Left hindlimb (tissue), 1 donor: ENCODE measurements at regions not wholly inside any gene's neighbourhood (a gene's known extent, or its start where the extent isn't known, plus 50 kb on each side); places are given as distances from the start of the nearest gene placed in this dataset.

Experiments used
- DNase-seq: peaks from one replicate; pipeline ENCODE4 v3.0.0-alpha.2; 2018

DNA sequence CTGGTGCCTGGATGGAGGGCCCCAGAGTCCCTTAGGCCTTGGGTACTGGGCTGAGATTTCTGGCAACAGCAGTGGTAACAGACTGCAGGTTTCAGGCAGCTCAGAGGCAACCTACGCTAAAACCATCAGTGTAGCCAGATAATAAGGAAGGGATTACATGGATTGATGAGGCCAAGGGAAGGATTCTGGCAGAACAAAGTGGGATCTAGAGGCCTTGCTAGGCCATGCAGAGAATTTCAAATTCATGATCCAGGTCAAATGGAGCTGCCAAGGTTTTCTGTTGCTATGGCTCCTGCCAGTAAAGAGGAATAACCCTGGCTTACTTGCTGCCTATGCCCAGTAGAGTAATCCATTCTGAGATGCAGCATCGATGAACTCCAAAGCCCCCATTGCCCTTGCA lies 445.7 kb downstream of the ADRA2A start:
- DNase-seq: no peak

DNA sequence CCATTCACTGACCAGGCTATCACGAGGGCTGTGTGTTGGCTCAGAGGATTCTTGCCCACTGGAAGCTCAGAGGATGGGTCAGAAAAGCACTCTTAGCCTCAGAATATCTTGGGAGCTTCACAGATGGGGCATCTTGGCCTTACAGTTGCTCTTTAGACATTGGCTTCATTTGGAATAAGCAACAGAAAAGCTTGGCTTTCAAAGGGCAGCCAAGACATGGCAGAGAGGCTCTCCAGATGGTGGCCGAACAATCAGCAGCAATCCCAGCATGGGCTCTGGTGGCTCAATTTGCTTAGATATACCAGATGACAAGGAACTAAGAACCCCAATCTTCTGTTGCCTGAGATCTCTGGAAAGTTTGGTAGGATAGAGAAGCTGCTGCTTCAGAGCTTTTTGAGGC lies 446.2 kb downstream of the ADRA2A start:
- DNase-seq: no peak

DNA sequence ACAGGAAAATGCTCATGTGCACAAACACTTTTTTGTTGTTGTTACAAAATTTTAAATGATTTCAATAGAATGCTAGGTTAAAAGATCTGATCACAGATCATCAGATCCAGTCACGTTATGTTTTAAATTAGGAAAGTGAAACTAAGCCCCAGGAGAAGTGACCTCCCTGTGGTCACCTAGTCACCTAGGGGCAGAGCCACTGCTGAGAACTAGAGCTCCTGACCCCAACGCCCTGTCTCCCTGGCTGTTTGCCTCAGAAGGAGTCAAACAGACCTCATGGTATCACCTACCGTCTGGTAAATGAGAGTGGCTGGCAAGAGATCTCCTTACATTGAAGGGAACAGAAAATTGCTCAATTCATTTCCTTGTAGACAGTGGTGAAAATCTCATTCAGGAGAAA lies 447.3 kb downstream of the ADRA2A start:
- no peak for DNase-seq

DNA sequence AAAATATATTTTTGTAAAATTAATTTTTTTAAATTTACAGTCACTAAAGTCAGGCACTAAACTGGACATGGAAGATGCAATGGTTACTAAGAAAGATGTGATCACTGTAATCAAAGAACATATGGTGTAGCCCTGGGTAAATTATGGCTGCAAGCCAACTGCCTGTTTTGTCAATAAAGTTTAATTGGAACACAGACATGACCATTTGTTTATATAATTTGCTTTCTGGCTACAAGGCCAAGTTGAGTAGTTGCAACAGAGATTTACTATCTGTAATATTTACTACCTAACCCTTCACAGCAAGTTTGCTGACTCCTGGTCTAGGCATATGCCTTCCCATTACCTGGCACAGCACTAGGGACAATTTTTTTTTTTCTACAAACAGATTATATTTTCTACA lies 448.9 kb downstream of the ADRA2A start:
- no peak for DNase-seq

DNA sequence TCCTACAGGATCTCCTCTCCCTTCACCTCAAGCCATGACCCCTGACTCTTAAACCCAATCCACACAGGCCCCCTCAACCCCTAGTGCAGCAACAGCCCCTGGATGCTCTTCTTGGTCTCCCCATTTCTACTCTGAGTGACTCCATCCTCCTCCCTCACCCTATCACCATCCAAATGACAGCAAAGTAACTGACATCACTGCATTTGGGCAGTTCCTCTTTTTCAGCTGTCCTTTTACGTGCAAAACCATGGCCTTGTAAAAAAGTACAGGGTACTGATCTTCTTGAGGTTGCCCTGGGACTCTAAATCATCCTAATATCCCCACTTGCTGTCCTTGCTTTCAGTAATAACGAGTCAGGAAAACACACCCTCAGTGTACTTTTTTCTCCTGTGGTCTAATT lies 454.9 kb downstream of the ADRA2A start:
- no peak for DNase-seq

DNA sequence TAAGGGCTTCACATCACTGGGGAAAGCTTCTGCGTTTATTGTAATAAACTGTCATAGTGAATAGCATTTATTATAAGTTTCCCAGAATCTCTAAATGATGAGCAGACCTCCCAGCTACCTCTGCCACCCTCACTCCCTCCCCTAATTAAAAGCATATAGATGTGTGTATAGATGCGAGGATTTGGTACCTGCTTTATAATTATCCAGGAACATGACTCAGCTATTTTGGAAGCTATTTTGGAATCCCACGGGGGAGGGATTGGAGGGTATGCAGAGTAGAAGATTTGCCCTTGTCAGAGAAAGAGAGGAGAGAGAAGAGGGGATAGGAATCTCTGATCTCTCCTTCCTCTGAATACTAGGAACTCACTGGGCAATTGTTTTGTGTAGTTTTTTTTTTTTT lies 455.3 kb downstream of the ADRA2A start:
- no peak for DNase-seq

DNA sequence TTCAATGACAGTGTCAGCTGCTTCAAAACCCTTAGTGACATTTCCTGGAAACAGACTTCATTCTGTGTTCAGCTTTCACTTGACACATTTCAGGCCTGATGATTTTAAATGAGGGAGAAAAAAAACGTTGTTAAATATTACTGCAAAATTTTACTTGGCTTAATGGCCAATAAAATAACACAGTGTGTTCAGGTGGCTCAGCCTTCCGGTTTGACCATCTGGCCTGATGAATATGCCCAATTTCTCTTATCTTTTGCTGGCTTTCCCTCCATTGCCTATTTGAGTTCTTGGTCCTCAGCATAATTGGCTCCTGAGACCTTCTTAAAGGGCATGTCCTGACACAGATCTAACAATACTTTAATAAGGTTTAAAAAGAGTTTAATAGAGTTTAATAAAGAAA lies 462.4 kb downstream of the ADRA2A start:
- no peak for DNase-seq

DNA sequence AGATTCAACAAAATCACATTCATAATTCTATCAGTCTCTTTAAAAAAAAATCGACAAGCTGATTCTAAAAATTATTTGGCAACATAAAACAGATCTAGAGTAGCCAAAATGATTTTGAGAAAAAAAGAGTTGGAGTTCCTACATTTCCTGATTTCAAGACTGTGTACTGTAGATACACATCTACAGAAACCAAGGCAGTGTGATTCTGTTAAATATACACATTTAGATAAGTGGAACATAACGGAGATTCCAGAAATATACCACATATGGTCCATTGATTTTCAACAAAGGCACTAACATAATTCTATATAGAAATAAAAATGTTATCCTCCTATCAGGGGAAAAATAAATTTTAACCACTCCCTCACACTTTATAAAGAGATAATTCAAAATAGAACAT lies 467.0 kb downstream of the ADRA2A start:
- DNase-seq: no peak

DNA sequence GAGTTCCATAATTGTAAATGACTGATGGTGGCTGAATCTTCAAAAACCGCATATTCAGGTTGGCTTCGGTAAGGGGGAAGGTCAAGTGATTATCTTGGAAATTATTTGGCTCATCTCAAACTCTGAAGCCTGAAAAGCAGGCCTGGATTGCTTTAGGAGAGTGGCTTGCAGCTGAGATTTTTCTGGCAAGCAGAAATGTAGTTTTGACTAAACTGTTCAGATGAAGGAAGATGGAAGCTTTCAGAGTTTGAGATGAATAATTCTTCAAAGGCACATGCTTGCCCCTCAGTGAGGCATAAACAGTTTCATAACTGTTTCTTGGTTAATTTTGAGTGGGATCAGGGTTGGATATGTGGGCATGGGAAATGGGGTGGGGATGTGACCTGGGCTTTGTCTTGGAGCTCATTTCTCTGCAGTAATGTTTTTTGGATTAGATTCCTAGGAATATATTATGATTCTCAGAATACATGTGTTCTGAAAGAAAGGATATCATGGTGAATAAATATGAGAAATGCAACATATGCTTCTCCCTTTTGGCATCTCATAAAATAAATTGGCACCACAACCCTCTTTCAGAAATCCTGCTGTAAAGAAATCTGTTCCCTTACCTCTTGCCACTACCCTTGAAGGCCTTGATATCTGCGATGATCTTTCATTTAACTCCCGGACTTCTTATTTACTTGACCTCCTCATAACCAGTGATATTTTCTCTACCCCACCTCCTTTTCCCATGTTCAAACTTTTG lies 469.2 kb downstream of the ADRA2A start:
- no peak for DNase-seq

DNA sequence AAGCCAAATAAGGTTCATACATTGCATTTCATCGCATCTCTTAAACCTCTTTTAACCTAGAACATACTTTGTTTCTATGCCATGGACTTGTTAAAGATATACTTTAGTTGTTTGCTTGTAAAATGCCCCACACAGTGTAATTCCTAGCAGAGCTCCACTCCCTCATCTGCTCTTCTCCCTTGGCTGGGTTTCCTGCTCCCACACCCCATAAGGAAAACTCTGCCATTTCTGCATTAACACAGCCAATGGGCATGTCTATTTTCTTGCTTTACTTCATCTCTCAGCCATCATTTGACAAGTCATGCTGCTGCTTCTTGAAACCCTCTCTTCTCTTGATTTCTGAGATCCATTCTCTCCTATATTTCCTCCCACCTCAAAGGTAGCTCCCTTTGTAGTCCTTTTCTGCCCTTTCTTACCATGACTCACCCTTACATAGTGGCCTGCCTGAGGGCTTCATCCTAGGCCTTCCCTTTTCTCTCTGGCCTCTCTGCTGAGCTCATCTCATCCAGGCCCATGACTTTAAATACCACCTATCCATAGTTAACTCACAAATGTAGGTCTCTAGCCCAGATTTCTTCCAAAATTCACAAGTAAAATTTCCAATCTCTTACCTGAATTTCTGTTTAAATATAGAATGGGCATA lies 471.4 kb downstream of the ADRA2A start:
- DNase-seq: no peak

DNA sequence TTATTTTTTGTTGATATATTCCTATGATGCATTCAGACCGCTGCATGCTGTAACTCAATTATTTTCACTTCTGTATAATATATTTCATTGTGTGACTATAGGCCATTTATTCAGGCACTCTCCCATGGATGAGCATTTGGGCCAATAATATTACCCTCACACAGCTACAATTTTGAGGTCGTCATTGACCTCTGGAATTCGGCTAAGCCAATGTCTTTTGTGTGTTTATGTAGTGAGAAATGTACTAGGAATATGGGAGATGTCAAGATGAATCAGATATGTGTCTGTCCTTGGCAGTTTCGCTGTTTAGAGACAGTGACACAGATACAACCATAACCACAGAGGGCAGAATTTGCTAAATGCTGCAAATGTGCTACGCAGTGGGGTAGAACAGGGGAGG lies 474.2 kb downstream of the ADRA2A start:
- DNase-seq: no peak

DNA sequence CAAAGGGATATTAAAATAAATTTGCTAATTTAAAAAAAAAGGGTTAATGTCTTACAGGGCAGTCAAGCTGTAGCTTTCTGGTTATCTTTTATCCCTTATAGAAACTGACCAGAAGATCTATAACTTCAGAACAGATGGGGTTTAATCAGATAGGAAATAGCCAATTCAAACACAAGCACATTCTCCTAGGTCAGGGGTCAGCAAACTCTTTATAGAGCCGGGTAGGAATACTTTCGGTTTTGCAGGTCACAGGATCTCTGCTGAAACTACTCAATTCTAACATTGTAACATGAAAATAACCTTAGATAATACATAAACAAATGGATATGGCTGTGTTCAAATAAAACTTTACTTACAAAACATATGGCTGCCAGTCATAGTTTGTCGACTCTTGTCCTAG lies 479.8 kb downstream of the ADRA2A start:
- no peak for DNase-seq

DNA sequence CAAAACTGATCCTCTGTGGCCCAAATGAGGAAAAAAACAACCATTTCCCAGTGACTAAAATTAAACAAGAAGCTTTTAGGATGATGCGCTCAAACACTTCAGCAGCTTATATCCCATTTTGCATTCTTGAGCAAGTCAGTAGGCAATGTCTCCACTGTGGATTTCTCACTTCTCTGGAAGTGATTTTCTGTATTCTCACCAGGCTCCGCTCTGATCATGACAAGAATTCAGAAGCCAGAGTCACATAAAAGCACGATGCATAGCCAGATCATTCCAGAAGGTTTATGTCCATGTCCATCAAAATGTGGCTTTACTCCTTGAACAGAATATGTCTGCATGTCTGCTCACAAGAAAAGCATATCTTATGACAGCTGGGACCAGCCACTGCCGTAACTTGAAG lies 481.4 kb downstream of the ADRA2A start:
- no peak for DNase-seq

DNA sequence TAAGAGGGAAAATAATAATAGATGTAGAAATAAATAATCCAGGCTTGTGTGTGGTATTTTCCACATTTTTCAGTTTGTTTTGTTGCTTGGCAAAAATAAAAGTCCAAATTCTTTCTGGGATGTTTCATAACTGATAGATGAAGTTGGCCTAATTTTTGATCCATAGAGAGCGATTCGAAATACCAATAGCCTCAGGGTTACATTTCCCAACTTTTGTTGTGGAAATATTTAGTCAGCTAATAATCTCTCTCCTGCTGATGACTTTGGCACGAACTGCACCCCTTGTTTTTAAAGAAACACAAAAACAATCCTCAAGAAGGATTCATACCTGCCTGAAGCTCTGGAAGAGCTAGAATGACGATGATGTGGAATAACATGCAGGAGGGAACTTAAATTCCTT lies 483.2 kb downstream of the ADRA2A start:
- no peak for DNase-seq

DNA sequence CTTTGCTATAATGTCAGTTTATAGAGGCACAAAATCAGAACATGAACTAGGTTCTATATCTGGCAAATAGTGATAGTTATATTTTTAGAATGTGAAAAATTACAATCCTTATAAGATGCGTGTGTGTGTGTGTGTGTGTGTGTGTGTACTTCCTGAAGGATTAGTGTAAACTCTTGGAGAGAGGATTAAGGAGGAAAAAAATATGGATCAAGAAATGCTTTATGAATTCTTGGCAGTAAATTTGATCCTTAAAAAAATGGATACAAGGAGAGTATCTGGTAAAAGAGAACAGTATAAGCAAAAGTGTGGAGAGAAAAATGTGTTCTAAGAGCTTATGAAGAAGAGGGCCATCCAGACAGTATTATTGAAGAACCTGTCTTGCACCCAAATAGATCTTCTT lies 484.3 kb downstream of the ADRA2A start:
- no peak for DNase-seq

DNA sequence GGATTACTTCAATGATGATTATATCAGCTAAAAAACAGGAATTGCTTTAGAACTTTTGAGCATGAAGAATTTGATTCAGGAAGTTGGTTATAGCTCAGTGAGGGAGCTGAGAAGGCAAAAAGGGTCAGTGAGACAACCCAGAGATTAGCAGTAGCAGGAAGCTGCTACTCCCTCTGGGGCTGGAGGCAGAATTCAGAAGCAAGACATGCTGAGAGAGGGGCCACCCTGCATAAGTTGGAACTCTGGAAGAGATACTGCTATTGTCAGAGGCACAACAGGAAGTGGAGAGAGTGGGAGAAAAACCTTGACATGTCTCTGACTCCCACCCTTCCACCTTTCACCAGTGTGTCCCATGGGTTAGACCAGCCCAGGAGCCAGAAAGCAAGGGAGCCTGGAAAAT lies 488.7 kb downstream of the ADRA2A start:
- no peak for DNase-seq

DNA sequence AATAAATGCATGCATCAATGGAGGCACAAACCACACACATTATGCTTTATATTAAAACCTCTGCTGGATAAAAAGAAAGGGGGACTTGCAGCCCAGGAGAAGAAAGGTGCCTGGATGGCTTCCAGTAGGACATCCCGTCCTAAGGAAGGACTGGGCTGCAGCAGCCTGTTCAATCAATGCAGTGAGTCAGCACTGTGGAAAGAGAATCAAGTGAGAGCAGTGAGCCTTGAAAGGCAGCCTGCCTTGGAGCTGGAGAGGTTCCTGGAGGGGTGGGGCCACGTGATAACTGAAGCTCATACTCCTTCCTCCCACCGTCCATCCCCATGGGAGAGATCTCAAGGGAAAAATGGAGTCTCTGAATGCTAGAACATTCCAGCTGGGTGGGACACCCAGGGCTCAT lies 501.2 kb downstream of the ADRA2A start:
- DNase-seq: no peak

DNA sequence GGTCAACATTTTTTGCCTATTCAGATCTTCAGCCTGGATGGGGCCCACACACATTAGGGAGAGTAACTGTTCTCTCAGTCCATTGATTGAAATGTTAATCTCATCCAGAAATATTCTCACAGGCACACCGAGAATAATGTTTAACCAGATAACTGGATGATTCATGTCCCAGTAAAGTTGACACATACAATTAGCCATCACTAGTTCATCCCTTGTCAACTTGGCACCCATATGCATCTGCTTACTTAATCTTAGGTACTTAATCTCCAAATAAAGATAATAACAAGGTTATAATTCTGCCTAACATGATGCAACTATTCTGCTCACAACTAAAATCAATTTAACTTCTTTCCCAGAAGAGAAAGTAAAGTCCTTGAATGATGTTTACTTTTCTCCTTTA lies 502.6 kb downstream of the ADRA2A start:
- DNase-seq: no peak

DNA sequence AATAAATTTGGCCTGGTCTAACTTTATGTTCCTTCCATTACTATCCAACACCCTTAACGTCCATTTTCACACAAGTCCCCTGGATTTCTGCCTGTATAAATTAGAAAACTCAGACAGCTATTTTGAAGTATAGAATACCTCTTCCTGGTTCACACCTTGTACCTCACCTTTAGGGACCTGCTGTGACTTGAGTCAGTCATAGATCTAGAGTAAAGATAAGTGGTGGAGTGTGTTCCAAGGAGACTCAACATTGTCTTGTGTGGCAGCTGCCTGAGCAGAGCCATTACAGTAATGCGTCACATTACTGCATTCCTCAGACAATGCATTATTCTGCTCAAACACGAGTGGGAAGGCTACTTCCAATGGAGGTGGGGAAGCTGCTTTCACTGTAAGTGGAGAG lies 513.9 kb downstream of the ADRA2A start:
- DNase-seq: no peak

DNA sequence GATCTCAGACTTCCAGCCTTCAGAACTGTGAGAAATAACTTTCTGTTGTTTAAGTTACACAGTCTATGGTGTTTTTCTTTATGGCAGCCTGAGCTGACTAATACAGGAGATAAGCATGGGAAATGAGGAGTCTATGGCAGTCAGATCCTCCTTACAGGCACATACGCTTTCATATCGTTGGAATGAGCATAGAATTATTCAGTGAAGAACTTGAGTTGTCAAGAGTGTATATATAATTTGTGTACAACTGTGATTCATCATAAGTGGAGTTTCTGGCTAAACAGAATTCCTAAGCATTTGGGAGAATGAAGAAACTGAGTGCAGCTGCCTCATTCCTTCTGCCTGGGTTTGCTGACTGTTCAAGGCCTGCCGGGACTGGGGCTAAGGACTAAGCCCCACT lies 516.7 kb downstream of the ADRA2A start:
- no peak for DNase-seq

DNA sequence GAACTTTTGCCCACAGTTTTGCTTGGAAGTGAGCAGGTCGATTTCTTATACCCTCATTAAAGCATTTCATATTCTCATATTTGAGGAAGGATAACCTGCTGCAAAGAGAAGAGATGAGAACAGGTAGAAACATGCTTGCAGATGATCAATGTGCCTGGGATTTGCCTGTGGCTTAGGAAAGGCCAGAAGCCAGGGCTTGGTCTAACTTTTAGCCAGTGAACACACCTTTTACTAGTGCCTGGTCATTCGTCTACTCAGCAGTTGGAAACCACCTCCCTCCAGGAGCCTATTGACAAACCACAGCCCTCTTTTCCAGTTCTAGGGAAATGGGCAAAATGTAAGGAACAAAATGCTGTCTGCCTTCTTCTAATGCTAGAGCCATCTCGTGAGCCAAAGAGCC lies 518.3 kb downstream of the ADRA2A start:
- no peak for DNase-seq

DNA sequence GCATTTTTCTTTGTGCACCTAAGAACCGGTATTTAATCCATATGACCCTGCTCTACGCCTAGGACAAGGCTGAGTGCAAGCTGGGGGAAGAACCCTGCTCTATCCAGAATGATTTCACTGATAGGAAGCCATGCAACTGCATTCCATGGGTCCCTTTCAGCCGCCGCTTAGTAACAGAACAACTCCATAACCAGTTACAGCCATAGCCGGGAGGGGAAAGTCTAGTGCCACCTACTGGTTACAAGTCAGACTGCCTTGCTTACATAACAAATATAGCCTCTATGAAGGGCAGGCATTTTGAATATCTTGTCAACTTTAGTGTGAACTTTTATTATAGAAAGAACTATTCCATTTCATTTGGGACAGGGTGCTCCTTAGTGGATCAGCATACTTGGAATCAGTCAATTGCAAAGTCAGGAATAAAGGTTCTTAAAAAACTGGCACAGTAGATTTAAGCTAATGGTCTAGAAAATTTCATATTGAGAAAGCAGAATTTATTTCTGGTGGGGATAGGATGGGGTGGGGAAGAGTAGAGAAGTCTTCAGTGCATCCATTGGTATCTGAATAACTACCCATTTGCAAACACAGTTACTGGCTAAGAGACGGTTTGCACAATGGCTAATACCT lies 521.7 kb downstream of the ADRA2A start:
- DNase-seq: peak; percentile 47

DNA sequence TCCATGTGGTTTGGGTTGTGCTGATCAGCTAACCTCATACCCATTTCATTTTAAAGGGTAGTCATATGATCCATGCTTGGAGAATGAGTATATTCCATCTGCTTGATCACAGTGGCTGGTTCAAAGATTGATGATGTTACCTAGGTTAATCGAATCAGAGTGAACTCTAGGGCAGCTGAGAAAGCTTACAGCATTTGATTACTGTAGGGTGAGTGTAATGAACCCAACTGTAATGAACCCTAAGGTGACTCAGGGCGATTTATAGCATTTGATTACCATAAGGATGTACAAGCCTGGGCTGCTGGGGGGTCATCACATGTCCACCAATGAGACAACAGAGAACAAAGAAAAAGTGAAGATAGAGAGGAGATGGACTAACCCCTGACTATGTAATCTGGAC lies 523.1 kb downstream of the ADRA2A start:
- DNase-seq: no peak

DNA sequence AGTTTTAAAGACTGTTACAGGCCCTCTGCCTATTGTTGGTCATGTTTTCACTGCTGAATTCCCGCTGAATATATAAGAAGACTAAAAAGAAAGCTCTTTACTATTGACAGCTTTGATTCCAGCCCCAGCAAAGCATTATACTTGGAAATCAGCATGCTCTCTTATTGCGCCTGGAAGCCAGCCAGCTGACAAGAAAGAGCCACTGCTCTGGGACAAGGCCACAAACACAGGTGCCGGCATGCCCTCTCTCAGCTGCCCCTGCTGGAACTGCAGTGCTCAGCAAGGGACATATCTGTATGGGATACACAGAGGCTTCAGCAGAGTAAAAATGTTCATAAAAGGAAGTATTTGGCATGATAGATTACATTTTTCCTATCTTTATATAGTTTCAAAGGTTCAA lies 523.9 kb downstream of the ADRA2A start:
- no peak for DNase-seq

DNA sequence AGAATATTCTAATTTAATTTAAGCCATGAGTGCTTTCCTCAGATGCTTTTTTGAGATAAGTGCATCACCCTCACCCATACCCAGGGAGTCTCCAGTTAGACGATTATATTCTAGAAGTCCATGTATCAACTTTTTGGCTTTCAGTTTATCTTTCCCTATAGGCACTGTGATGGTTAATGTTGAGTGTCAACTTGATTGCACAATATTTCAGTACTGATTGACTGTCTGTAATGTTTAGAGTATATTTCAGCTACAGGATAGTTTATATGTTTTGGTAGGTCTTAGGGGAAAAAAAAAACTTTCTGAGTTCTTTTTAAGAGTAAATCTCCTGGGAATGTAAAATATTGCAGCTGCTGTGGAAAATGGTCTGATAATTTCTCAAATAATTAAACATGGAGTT lies 535.4 kb downstream of the ADRA2A start:
- DNase-seq: no peak
